GM12878 (cell line): ENCODE measurements at regions not wholly inside any gene's neighbourhood (a gene's known extent, or its start where the extent isn't known, plus 50 kb on each side); places are given as distances from the start of the nearest gene placed in this dataset.

Source experiments
- ATAC-seq: fragments of 200-7000 bp; cut with Tn5 transposase; 3 replicates; pipeline ENCODE4 v1.9.1; 2020; ENCODE audit warnings: mild to moderate bottlenecking, moderate library complexity
- BruUV-seq: library from RNA; stranded (reverse); fragments of 400-500 nt; replicated peaks from 2 replicates; lab custom pipeline; 2021; lab: Mats Ljungman, UMichigan
- CTCF ChIA-PET: fragments of 300-600 bp; sonication (Branson Sonifier 250); formaldehyde crosslinking; extraction: SDS; loops from one replicate; lab custom pipeline; 2021; ENCODE audit warnings: inconsistent platforms; lab: Yijun Ruan, JAX
- POLR2A ChIA-PET: fragments of 350-600 bp; formaldehyde crosslinking; extraction: SDS; loops from one replicate; lab custom pipeline; 2021; ENCODE audit warnings: inconsistent platforms; lab: Charles Lee
- RAD21 ChIA-PET: fragments of 300-600 bp; sonication (Branson Sonifier 250); formaldehyde crosslinking; loops from one replicate; lab custom pipeline; 2023; ENCODE audit warnings: antibody characterized with exemption; ENCODE audit not compliant: unreplicated experiment; lab: Charles Lee
- SMC1A ChIA-PET: fragments of 300-600 bp; sonication (Branson Sonifier 250); formaldehyde crosslinking; loops from one replicate; lab custom pipeline; 2023; ENCODE audit not compliant: unreplicated experiment, uncharacterized antibody; lab: Charles Lee
- DNase-seq: peaks from one replicate; pipeline ENCODE4 v3.0.0-alpha.2; 2011; ENCODE audit warnings: low read depth, low spot score
- FAIRE-seq: peaks from 3 replicates; lab custom pipeline; 2011; peaks lifted over from hg19 to GRCh38; lab: Jason Lieb, UNC
- H2AFZ ChIP-seq: 2 replicates; pipeline ENCODE4 v1.6.0; 2011; ENCODE audit warnings: low read depth, low read length, control low read depth; ENCODE audit not compliant: control insufficient read depth
- H3K27ac ChIP-seq: 2 replicates; pipeline ENCODE4 v1.5.1; 2011; ENCODE audit warnings: control low read depth; ENCODE audit not compliant: control insufficient read depth, insufficient read depth
- H3K27me3 ChIP-seq, 2 experiments: replicated peaks in 1 of 2; 2 replicates each; pipeline versions ENCODE4 v1.6.0 to v1.6.1; 2011; ENCODE audit warnings: low read length in 1 of 2; ENCODE audit not compliant: control insufficient read depth in 2 of 2, insufficient read depth in 2 of 2
- H3K36me3 ChIP-seq, 2 experiments: 2 replicates each; pipeline ENCODE4 v1.5.1; 2011; ENCODE audit warnings: low read length in 1 of 2; ENCODE audit not compliant: control insufficient read depth in 2 of 2, insufficient read depth in 2 of 2
- H3K4me1 ChIP-seq: 2 replicates; pipeline ENCODE4 v1.6.1; 2011; ENCODE audit warnings: mild to moderate bottlenecking, low read length, moderate library complexity, mixed read lengths; ENCODE audit not compliant: control insufficient read depth, insufficient read depth
- H3K4me2 ChIP-seq: 2 replicates; pipeline ENCODE4 v1.6.0; 2011; ENCODE audit warnings: control low read depth; ENCODE audit not compliant: control insufficient read depth, insufficient read depth
- H3K4me3 ChIP-seq: fragments of 200-600 bp; sonication (generic); 2 replicates; pipeline ENCODE4 v1.5.1; 2016
- H3K79me2 ChIP-seq: 2 replicates; pipeline ENCODE4 v1.6.0; 2011; ENCODE audit warnings: low read length; ENCODE audit not compliant: control insufficient read depth, insufficient read depth
- H3K9ac ChIP-seq: 2 replicates; pipeline ENCODE4 v1.8.0; 2011; ENCODE audit warnings: low read length, control low read depth, mixed read lengths; ENCODE audit not compliant: control insufficient read depth, insufficient read depth
- H3K9me3 ChIP-seq: replicated peaks from 3 replicates; pipeline ENCODE4 v1.5.1; 2011; ENCODE audit warnings: mild to moderate bottlenecking, low read length; ENCODE audit not compliant: control insufficient read depth, insufficient read depth
- H4K20me1 ChIP-seq: 2 replicates; pipeline ENCODE4 v1.6.0; 2011; ENCODE audit not compliant: control insufficient read depth, insufficient read depth
- CBFB ChIP-seq: IDR thresholded peaks from 2 replicates; pipeline ENCODE4 v1.6.1; 2016; ENCODE audit warnings: antibody characterized with exemption, low read depth
- CEBPB ChIP-seq, 2 experiments: fragments of 150-350 bp in 1 of 2; IDR thresholded peaks; 2 replicates each; pipeline ENCODE4 v1.6.1; 2012 to 2014; ENCODE audit warnings: low read depth in 2 of 2, low read length in 2 of 2, borderline replicate concordance in 1 of 2, inconsistent platforms in 1 of 2
- IRF4 ChIP-seq: IDR thresholded peaks from 2 replicates; pipeline ENCODE4 v1.6.1; 2011; ENCODE audit warnings: low read depth, low read length
- NFXL1 ChIP-seq: fragments of 450-650 bp; IDR thresholded peaks from 2 replicates; pipeline ENCODE4 v1.6.1; 2017; ENCODE audit warnings: antibody characterized with exemption, mild to moderate bottlenecking, borderline replicate concordance
- ZNF207 ChIP-seq: fragments of 450-650 bp; IDR thresholded peaks from 2 replicates; pipeline ENCODE4 v1.6.1; 2014; ENCODE audit warnings: antibody characterized with exemption, mild to moderate bottlenecking, borderline replicate concordance
- ZNF622 ChIP-seq: fragments of 450-650 bp; IDR thresholded peaks from 2 replicates; pipeline ENCODE4 v1.6.1; 2017; ENCODE audit warnings: mild to moderate bottlenecking, inconsistent platforms
- WGBS: methylation state at CpG from one replicate; pipeline ENCODE4 v1.1.6; 2016; ENCODE audit warnings: low lambda C conversion rate; ENCODE audit not compliant: insufficient replicate concordance, insufficient coverage; ENCODE audit errors: missing lambda C conversion rate; 5-methylcytosine and 5-hydroxymethylcytosine counted together
- in situ Hi-C: fragments of 300-500 bp; cut with MboI; formaldehyde crosslinking; loops from 9 replicates; pipeline ENCODE4 v1.14.3; 2018; ENCODE audit warnings: mixed read lengths
- intact Hi-C: fragments of 100-400 bp; cut with micrococcal nuclease; formaldehyde crosslinking; loops from one replicate; pipeline ENCODE4 v1.14.2; 2022; ENCODE audit not compliant: unreplicated experiment
- TF ChIP-seq, protein P1 (sequence below): fragments of 450-650 bp; IDR thresholded peaks from 2 replicates; pipeline ENCODE4 v1.6.1; 2017; ENCODE audit warnings: mild to moderate bottlenecking, low read depth, inconsistent platforms; ENCODE audit not compliant: poor library complexity, severe bottlenecking
- TF ChIP-seq, protein P2 (sequence below): fragments of 450-650 bp; conservative IDR thresholded peaks from 2 replicates; pipeline ENCODE4 v1.6.1; 2017; ENCODE audit warnings: mild to moderate bottlenecking, moderate library complexity

DNA sequence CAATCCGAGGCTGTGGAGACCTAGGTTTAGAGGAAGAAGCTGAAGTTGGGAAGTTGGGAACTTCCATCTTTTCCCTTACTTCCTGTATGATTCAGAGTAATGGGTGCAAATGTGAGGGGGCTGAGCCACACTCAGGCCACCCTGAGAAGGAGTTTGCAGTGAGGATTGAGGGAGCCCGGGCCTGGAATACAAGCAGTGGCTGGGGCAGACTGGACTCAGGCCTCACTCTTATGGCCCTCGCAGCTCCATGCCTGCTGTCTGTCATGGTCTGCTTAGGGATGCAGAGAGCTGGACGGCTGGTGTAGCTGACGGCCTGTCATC lies 73.7 kb upstream of the RAB4A start:
- DNase-seq = no peak
- Histone ChIP-seq H3K9me3 (no peaks in the 10 kb centered on the region), H3K4me1 (no peaks in the 10 kb centered on the region), H3K36me3 (no peaks in the 10 kb centered on the region), H3K27ac (no peak overlapping the region), H2AFZ (no peak overlapping the region), H3K9ac (no peak overlapping the region), H3K79me2 (no peaks in the 10 kb centered on the region), H3K4me2 (no peak overlapping the region), H3K4me3 (no peak overlapping the region), H4K20me1 (no peaks in the 10 kb centered on the region), H3K27me3 (no peaks in the 10 kb centered on the region; a peak in 1 of 4 replicates)
- intact Hi-C loops = no loop called here
- BruUV-seq = no TSS peak
- in situ Hi-C loops = no loop called here
- 66% methylated on average over 5 of the region's 5 CpGs for WGBS
- FAIRE-seq = no peak
- ChIA-PET CTCF (interaction anchor here (1.0 to 1.6 kb wide), 2 partner anchors 12 to 31 kb away, joined by 3 to 4 read pairs; no protein-coding TSS in a partner anchor), SMC1A (no interaction called here), POLR2A (no interaction called here), RAD21 (no interaction called here)
- TF ChIP-seq NFXL1 (no peak), ZNF207 (no peak), CBFB (no peak), CEBPB (IDR thresholded peaks at IDR 0.05; ENCODE audit: borderline replicate concordance in 1 of 2, low read depth in 2 of 2, low read length in 2 of 2) (no peak), IRF4 (no peak), ZNF622 (no peak)
- TF ChIP-seq, protein P1, sequence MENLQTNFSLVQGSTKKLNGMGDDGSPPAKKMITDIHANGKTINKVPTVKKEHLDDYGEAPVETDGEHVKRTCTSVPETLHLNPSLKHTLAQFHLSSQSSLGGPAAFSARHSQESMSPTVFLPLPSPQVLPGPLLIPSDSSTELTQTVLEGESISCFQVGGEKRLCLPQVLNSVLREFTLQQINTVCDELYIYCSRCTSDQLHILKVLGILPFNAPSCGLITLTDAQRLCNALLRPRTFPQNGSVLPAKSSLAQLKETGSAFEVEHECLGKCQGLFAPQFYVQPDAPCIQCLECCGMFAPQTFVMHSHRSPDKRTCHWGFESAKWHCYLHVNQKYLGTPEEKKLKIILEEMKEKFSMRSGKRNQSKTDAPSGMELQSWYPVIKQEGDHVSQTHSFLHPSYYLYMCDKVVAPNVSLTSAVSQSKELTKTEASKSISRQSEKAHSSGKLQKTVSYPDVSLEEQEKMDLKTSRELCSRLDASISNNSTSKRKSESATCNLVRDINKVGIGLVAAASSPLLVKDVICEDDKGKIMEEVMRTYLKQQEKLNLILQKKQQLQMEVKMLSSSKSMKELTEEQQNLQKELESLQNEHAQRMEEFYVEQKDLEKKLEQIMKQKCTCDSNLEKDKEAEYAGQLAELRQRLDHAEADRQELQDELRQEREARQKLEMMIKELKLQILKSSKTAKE = no peak
- TF ChIP-seq, protein P2, sequence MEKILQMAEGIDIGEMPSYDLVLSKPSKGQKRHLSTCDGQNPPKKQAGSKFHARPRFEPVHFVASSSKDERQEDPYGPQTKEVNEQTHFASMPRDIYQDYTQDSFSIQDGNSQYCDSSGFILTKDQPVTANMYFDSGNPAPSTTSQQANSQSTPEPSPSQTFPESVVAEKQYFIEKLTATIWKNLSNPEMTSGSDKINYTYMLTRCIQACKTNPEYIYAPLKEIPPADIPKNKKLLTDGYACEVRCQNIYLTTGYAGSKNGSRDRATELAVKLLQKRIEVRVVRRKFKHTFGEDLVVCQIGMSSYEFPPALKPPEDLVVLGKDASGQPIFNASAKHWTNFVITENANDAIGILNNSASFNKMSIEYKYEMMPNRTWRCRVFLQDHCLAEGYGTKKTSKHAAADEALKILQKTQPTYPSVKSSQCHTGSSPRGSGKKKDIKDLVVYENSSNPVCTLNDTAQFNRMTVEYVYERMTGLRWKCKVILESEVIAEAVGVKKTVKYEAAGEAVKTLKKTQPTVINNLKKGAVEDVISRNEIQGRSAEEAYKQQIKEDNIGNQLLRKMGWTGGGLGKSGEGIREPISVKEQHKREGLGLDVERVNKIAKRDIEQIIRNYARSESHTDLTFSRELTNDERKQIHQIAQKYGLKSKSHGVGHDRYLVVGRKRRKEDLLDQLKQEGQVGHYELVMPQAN = no peak
- ATAC-seq = no peak
